HAP-1 (cell line): ENCODE measurements at regions not wholly inside any gene's neighbourhood (a gene's known extent, or its start where the extent isn't known, plus 50 kb on each side); places are given as distances from the start of the nearest gene placed in this dataset.

Experiments
- DNase-seq, 2 experiments: peaks; one replicate each; pipeline ENCODE4 v3.0.0-alpha.2; 2016 to 2020; ENCODE audit warnings: low spot score in 2 of 2
- H3K27me3 ChIP-seq: fragments of 250-450 bp; sonication (Bioruptor Pico); 2 replicates; pipeline ENCODE4 v1.5.1; 2020; ENCODE audit warnings: low read depth, mild to moderate bottlenecking, moderate library complexity
- H3K36me3 ChIP-seq: fragments of 250-450 bp; sonication (Bioruptor Pico); replicated peaks from 2 replicates; pipeline ENCODE4 v1.5.1; 2020; ENCODE audit warnings: mild to moderate bottlenecking
- H3K4me1 ChIP-seq: fragments of 250-450 bp; sonication (Bioruptor Pico); 2 replicates; pipeline ENCODE4 v1.5.1; 2020; ENCODE audit warnings: mild to moderate bottlenecking
- H3K4me3 ChIP-seq: fragments of 250-450 bp; sonication (Bioruptor Pico); 2 replicates; pipeline ENCODE4 v1.5.1; 2020; ENCODE audit warnings: mild to moderate bottlenecking, moderate library complexity
- H3K9me3 ChIP-seq: fragments of 250-450 bp; sonication (Bioruptor Pico); 2 replicates; pipeline ENCODE4 v1.5.1; 2020; ENCODE audit warnings: mild to moderate bottlenecking, moderate library complexity
- in situ Hi-C: fragments of 300-500 bp; cut with MboI; formaldehyde crosslinking; loops from 3 replicates; pipeline ENCODE4 v1.14.3; 2020; ENCODE audit warnings: low sequenced_read_pairs, inconsistent platforms, mixed read lengths

GRCh38 chr1:80987824-80988223, 812.9 kb upstream of the ADGRL2 start:
- Histone ChIP-seq H3K27me3 (no peaks in the 10 kb centered on the region), H3K9me3 (no peaks in the 10 kb centered on the region), H3K4me3 (no peak overlapping the region), H3K36me3 (no peaks in the 10 kb centered on the region), H3K4me1 (peaks cover 6% of the 10 kb centered on the region)
- in situ Hi-C loops: no loop called here
- DNase-seq: no peak

- Histone ChIP-seq H3K27me3 (no peaks in the 10 kb centered on the region), H3K9me3 (no peaks in the 10 kb centered on the region), H3K4me1 (peaks cover 13% of the 10 kb centered on the region), H3K36me3 (no peaks in the 10 kb centered on the region), H3K4me3 (no peak overlapping the region)
- DNase-seq: peak in 1 of 2 experiments; percentile 29
- in situ Hi-C loops: no loop called here
Measured at GRCh38 chr1:80987106-80987505, 813.6 kb upstream of the ADGRL2 start.

- Histone ChIP-seq H3K27me3 (no peaks in the 10 kb centered on the region), H3K4me1 (peaks cover 14% of the 10 kb centered on the region), H3K36me3 (no peaks in the 10 kb centered on the region), H3K4me3 (no peak overlapping the region), H3K9me3 (peaks cover 2% of the 10 kb centered on the region; the same call in 1 of the 2 replicates)
- DNase-seq: peak in 1 of 2 experiments; percentile 70
- in situ Hi-C loops: no loop called here
Measured at GRCh38 chr1:80982831-80983230, 817.9 kb upstream of the ADGRL2 start.

DNA sequence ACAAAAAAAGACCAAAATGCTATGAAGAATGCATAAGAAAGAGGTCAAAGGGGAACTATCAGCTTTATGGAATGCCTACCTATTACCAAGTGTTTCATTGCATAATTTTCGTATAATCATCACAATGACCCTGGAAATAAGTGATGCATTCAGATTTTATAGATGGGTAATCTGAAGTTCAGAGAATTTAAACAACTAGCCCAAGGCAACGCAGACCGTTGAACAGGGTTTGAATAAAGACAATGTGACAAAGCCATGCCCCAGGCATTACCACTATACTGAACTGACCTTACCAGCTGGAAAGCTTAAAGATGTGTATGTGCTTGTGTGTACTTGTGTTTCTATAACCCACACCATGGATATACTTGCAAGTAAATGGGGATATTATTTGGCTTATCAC, 827.6 kb upstream of the ADGRL2 start:
- no peak overlapping the region for H3K4me3 ChIP-seq
- in situ Hi-C loops: no loop called here
- no peaks in the 10 kb centered on the region for H3K4me1 ChIP-seq
- peak; percentile 18 to 22 for DNase-seq
- no peaks in the 10 kb centered on the region for H3K36me3 ChIP-seq
- H3K9me3 ChIP-seq: no peaks in the 10 kb centered on the region
- H3K27me3 ChIP-seq: no peaks in the 10 kb centered on the region

GRCh38 chr1:80966266-80966665, 834.5 kb upstream of the ADGRL2 start:
- Histone ChIP-seq H3K4me1 (no peaks in the 10 kb centered on the region), H3K4me3 (no peak overlapping the region), H3K36me3 (no peaks in the 10 kb centered on the region), H3K9me3 (no peaks in the 10 kb centered on the region), H3K27me3 (no peaks in the 10 kb centered on the region)
- in situ Hi-C loops: no loop called here
- DNase-seq: no peak

- in situ Hi-C loops: no loop called here
- Histone ChIP-seq H3K9me3 (no peaks in the 10 kb centered on the region), H3K36me3 (no peaks in the 10 kb centered on the region), H3K4me3 (no peak overlapping the region), H3K4me1 (no peaks in the 10 kb centered on the region), H3K27me3 (no peaks in the 10 kb centered on the region)
- DNase-seq: no peak
Measured at GRCh38 chr1:80962564-80962963, 838.2 kb upstream of the ADGRL2 start.

- DNase-seq: no peak
- H3K4me1 ChIP-seq: no peaks in the 10 kb centered on the region
- no peak overlapping the region for H3K4me3 ChIP-seq
- in situ Hi-C loops: no loop called here
- no peaks in the 10 kb centered on the region for H3K36me3 ChIP-seq
- H3K27me3 ChIP-seq: no peaks in the 10 kb centered on the region
- H3K9me3 ChIP-seq: no peaks in the 10 kb centered on the region
Measured at GRCh38 chr1:80961464-80962190, 839.1 kb upstream of the ADGRL2 start.

DNA sequence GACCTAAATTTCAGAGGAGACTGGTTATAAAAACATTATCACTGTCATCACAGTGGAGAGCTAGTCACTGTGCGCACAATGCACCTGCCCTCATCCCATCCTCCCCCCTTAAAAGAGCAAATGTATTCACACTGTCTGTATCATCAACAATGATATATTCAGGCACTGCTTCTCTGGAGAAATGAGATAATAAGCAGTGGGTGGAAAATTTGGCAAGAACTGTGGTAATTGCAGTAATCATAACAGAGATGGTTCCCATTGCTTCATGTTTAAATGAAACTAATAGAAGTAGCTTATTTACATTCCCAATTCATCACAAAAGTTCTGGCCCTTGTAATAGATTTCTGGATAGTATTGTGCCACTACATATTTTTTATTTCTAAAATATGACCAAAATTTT, 867.4 kb upstream of the ADGRL2 start:
- no peak overlapping the region for H3K4me3 ChIP-seq
- no peak for DNase-seq
- no peaks in the 10 kb centered on the region for H3K27me3 ChIP-seq
- no peaks in the 10 kb centered on the region for H3K9me3 ChIP-seq
- no peaks in the 10 kb centered on the region for H3K36me3 ChIP-seq
- in situ Hi-C loops: no loop called here
- H3K4me1 ChIP-seq: no peaks in the 10 kb centered on the region

GRCh38 chr1:80931178-80931577, 869.6 kb upstream of the ADGRL2 start:
- H3K36me3 ChIP-seq: no peaks in the 10 kb centered on the region
- in situ Hi-C loops: no loop called here
- no peak for DNase-seq
- H3K9me3 ChIP-seq: no peaks in the 10 kb centered on the region
- no peaks in the 10 kb centered on the region for H3K4me1 ChIP-seq
- H3K27me3 ChIP-seq: no peaks in the 10 kb centered on the region
- H3K4me3 ChIP-seq: no peak overlapping the region

DNA sequence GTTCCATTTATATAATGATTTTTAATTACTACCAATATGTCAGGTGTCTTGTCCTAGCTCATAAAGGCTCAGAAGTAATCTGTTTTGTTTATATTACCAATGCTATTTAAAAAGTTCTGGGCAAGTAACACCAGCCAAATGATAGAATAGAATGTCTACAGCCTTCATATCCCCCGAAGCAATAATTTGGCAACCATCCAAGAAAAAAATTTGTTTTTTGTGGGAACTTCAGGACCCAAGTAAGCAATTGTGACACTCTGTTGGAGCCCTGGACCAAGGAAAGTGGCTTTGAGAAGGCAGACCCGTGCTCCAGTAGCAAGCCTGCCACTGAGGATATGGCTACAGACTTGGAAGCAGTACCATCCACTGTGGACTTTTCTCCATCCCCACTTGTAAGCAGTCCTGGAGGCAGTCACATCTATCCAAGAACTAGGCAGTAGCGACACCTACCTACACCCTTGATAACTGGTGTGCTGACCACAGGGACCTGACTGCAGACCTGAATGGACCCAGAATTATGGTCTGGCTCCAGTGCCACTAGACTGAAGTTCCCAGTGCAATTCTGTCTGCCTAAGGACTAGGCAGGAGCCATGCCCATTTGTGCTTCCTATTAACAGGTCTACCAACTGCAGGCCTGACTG, 870.7 kb upstream of the ADGRL2 start:
- no peaks in the 10 kb centered on the region for H3K27me3 ChIP-seq
- DNase-seq: peak in 1 of 2 experiments; percentile 15
- no peaks in the 10 kb centered on the region for H3K9me3 ChIP-seq
- in situ Hi-C loops: no loop called here
- H3K36me3 ChIP-seq: no peaks in the 10 kb centered on the region
- no peaks in the 10 kb centered on the region for H3K4me1 ChIP-seq
- no peak overlapping the region for H3K4me3 ChIP-seq

GRCh38 chr1:80926531-80926930, 874.2 kb upstream of the ADGRL2 start:
- in situ Hi-C loops: no loop called here
- no peak for DNase-seq
- H3K4me3 ChIP-seq: no peak overlapping the region

DNA sequence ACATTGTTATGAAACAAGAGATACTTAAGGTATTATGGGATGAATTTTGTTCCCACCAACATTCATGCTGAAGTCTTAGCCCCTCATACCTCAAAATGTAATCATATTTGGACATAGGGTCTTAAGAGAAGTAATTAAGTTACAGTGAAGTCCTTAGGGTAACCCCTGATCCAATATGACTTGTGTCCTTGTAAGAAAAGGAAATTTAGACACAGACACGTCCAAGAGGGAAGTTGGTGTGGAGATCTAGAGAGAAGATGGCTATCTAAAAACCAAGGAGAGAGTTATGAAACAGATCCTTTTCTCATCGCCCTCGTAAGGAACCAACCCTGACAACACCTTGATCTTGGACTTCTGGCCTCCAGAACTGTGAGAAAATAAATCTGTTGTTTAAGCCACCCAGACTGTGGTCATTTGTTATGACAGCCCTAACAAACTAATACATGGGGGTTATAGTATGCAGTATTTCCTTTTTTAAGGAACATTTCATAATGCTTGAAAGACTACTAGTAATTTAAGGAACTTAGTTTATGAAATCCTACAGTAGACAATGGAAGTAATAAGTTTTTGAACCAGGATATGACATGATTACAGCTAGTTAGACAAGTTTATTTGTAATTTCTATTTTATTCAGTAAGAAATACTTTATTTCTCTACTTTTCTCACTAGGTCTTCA, 875.5 kb upstream of the ADGRL2 start:
- Histone ChIP-seq H3K27me3 (no peaks in the 10 kb centered on the region), H3K9me3 (no peaks in the 10 kb centered on the region), H3K4me1 (no peaks in the 10 kb centered on the region; the same call in 1 of the 2 replicates), H3K4me3 (no peak overlapping the region), H3K36me3 (no peaks in the 10 kb centered on the region)
- in situ Hi-C loops: no loop called here
- no peak for DNase-seq

More at GRCh38 chr1:80926531-80926930, 874.2 kb upstream of the ADGRL2 start:
- no peaks in the 10 kb centered on the region for H3K9me3 ChIP-seq
- H3K36me3 ChIP-seq: no peaks in the 10 kb centered on the region
- H3K27me3 ChIP-seq: no peaks in the 10 kb centered on the region
- no peaks in the 10 kb centered on the region for H3K4me1 ChIP-seq

GRCh38 chr1:80924290-80924689, 876.4 kb upstream of the ADGRL2 start:
- H3K9me3 ChIP-seq: no peaks in the 10 kb centered on the region
- DNase-seq: no peak
- H3K4me1 ChIP-seq: no peaks in the 10 kb centered on the region; the same call in 1 of the 2 replicates
- H3K27me3 ChIP-seq: no peaks in the 10 kb centered on the region
- no peak overlapping the region for H3K4me3 ChIP-seq
- in situ Hi-C loops: no loop called here
- no peaks in the 10 kb centered on the region for H3K36me3 ChIP-seq

GRCh38 chr1:80922906-80923305, 877.8 kb upstream of the ADGRL2 start:
- Histone ChIP-seq H3K9me3 (no peaks in the 10 kb centered on the region), H3K4me1 (peaks cover 5% of the 10 kb centered on the region), H3K4me3 (no peak overlapping the region), H3K36me3 (no peaks in the 10 kb centered on the region), H3K27me3 (no peaks in the 10 kb centered on the region)
- in situ Hi-C loops: no loop called here
- no peak for DNase-seq
